Right lobe of liver (tissue), 6 donors: ENCODE measurements at regions not wholly inside any gene's neighbourhood (a gene's known extent, or its start where the extent isn't known, plus 50 kb on each side); places are given as distances from the start of the nearest gene placed in this dataset.
"Not testable (repeated sequence)": the region's sequence is repeated elsewhere in the genome, so short reads cannot be mapped to it uniquely, and the experiment has no call there.

Experiments used
- ATAC-seq, 4 donors: fragments of 200-7000 bp; cut with Tn5 transposase; one replicate each; pipeline ENCODE4 v1.9.1; 2020; ENCODE audit warnings: mild to moderate bottlenecking in 4 of 4, moderate library complexity in 4 of 4
- DNase-seq, 3 donors: peaks; one replicate each; pipeline ENCODE4 v3.0.0-alpha.2; 2020
- H3K27ac ChIP-seq, 3 donors: fragments of 200-600 bp; one replicate each; pipeline ENCODE4 v1.8.0; 2022
- H3K27me3 ChIP-seq, 2 donors: fragments of 200-600 bp; one replicate each; pipeline ENCODE4 v1.8.0; 2022
- H3K36me3 ChIP-seq, 4 donors: fragments of 200-600 bp; sonication (generic) in 1 of 4; one replicate each; pipeline versions ENCODE4 v1.5.1 to v1.8.0; 2017 to 2022; ENCODE audit warnings: control low read depth in 1 of 4
- H3K4me1 ChIP-seq, 4 donors: fragments of 200-600 bp; sonication (generic) in 1 of 4; one replicate each; pipeline versions ENCODE4 v1.5.1 to v1.8.0; 2017 to 2022; ENCODE audit warnings: control low read depth in 1 of 4
- H3K4me3 ChIP-seq, 3 donors: fragments of 200-600 bp; one replicate each; pipeline ENCODE4 v1.8.0; 2022
- H3K9me3 ChIP-seq, 4 donors: fragments of 200-600 bp; sonication (generic) in 1 of 4; one replicate each; pipeline versions ENCODE4 v1.5.1 to v1.8.0; 2017 to 2022; ENCODE audit warnings: control low read depth in 1 of 4
- POLR2A ChIP-seq: fragments of 450-650 bp; IDR thresholded peaks from one replicate; pipeline ENCODE4 v1.6.1; 2017; ENCODE audit warnings: antibody characterized with exemption, mild to moderate bottlenecking
- WGBS: methylation state at CpG from one replicate; pipeline ENCODE4 v1.1.6; 2018; ENCODE audit warnings: low coverage, low lambda C conversion rate; ENCODE audit not compliant: insufficient coverage; ENCODE audit errors: missing lambda C conversion rate; 5-methylcytosine and 5-hydroxymethylcytosine counted together
- intact Hi-C, 2 donors: fragments of 100-400 bp; cut with DNase I; formaldehyde crosslinking; loops; one replicate each; pipeline versions ENCODE4 v1.11.2 to v1.14.1; 2022
- TF ChIP-seq, protein P1 (sequence below), 4 donors: fragments of 200-600 bp in 3 of 4; fragments of 450-650 bp in 1 of 4; IDR thresholded peaks; one replicate each; pipeline versions ENCODE4 v1.5.1 to v1.8.0; 2016 to 2022; ENCODE audit warnings: antibody characterized with exemption in 4 of 4, mild to moderate bottlenecking in 2 of 4
- donor health status: DM: no; HTN: yes; CAD: no.
- donor health status: DM: no; HTN: no; CAD: no.
- donor health status: DM: no; HTN: no; CAD: no.
- donor health status: DM: no; HTN: yes; CAD: no.
- donor health status: DM: no; HTN: yes; CAD: no.

DNA sequence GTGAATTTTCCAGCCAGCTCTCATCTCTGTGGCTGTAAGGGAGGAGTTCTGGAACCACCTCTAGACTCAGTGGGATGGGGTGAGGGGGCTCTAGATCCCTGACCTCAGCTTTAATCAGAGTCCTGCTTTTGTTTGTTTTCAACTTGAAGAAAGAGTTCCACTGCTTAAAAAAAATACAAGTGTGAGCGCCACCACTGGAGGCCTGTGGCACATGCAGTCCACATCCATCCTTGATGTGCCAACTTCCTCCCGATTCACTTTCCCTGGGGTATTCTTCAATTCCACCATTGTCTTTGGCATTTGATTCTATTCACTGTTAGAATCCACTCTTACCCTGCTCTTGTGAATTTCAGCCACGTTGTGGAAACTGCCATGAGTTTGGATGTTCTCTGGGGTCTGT is 62.4 kb upstream of the GJB6 start:
- ATAC-seq (no peak), DNase-seq (no peak)
- intact Hi-C loops: no loop called here
- Histone ChIP-seq H3K36me3 (no peaks in the 10 kb centered on the region), H3K9me3 (no peaks in the 10 kb centered on the region), H3K4me1 (no peaks in the 10 kb centered on the region), H3K4me3 (no peak overlapping the region), H3K27me3 (no peaks in the 10 kb centered on the region), H3K27ac (no peak overlapping the region)
- TF ChIP-seq, protein P1, sequence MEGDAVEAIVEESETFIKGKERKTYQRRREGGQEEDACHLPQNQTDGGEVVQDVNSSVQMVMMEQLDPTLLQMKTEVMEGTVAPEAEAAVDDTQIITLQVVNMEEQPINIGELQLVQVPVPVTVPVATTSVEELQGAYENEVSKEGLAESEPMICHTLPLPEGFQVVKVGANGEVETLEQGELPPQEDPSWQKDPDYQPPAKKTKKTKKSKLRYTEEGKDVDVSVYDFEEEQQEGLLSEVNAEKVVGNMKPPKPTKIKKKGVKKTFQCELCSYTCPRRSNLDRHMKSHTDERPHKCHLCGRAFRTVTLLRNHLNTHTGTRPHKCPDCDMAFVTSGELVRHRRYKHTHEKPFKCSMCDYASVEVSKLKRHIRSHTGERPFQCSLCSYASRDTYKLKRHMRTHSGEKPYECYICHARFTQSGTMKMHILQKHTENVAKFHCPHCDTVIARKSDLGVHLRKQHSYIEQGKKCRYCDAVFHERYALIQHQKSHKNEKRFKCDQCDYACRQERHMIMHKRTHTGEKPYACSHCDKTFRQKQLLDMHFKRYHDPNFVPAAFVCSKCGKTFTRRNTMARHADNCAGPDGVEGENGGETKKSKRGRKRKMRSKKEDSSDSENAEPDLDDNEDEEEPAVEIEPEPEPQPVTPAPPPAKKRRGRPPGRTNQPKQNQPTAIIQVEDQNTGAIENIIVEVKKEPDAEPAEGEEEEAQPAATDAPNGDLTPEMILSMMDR (IDR thresholded peaks at IDR 0.05): no peak
- no peak for TF ChIP-seq POLR2A
- 65% methylated on average over 2 of the region's 3 CpGs for WGBS

DNA sequence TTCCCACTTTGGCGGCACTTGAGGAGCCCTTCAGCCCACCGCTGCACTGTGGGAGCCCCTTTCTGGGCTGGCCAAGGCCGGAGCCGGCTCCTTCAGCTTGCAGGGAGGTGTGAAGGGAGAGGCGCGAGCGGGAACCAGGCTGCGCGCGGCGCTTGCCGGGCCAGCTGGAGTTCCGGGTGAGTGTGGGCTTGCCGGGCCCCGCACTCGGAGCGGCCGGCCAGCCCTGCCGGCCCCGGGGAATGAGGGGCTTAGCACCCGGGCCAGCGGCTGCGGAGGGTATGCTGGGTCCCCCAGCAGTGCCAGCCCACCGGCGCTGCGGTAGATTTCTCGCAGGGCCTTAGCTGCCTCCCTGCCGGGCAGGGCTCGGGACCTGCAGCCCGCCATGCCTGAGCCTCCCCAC is 60.2 kb upstream of the GJB6 start:
- H3K4me3 ChIP-seq, intact Hi-C loops, H3K36me3 ChIP-seq, H3K9me3 ChIP-seq, DNase-seq, H3K27me3 ChIP-seq, ATAC-seq, H3K4me1 ChIP-seq, H3K27ac ChIP-seq: not testable (repeated sequence)
- 100% methylated on average over 3 of the region's 30 CpGs for WGBS

GRCh38 chr13:20291675-20292074 is 59.6 kb upstream of the GJB6 start:
- no peak overlapping the region for H3K27ac ChIP-seq
- no peaks in the 10 kb centered on the region for H3K9me3 ChIP-seq
- no peaks in the 10 kb centered on the region for H3K36me3 ChIP-seq
- no peaks in the 10 kb centered on the region for H3K27me3 ChIP-seq
- WGBS: 72% methylated on average over 5 of the region's 5 CpGs
- peaks cover 0 to 5% (median 0%) of the 10 kb centered on the region in 4 donors for H3K4me1 ChIP-seq
- no peak for DNase-seq
- intact Hi-C loops: no loop called here
- TF ChIP-seq, protein P1 (IDR thresholded peaks at IDR 0.05): no peak
- no peak for TF ChIP-seq POLR2A
- ATAC-seq: no peak
- no peak overlapping the region for H3K4me3 ChIP-seq

DNA sequence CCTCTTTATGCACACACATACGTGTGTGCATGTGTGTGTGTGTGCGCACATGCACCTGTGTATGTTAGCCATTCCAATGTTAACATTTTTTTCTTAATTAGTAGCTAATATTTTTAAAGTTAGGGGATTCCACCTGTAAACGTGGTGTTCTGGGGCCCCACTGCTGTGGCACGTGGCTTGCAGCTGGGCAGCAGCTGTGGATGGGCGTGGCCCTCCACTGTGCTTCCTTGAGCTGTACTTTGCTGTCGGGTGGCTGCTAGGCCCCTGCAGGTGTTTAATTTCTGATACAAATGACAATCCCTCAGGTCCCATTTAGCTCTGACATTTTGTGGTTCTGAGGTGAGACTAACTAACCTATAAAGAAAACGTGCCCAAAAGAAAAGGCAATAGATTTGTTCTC is 58.9 kb upstream of the GJB6 start:
- intact Hi-C loops: no loop called here
- no peak overlapping the region for H3K27ac ChIP-seq
- H3K27me3 ChIP-seq: no peaks in the 10 kb centered on the region
- no peaks in the 10 kb centered on the region for H3K36me3 ChIP-seq
- no peak for TF ChIP-seq POLR2A
- TF ChIP-seq, protein P1 (IDR thresholded peaks at IDR 0.05): no peak
- H3K4me1 ChIP-seq: peaks cover 0 to 5% (median 0%) of the 10 kb centered on the region in 4 donors
- 79% methylated on average over 7 of the region's 7 CpGs for WGBS
- no peak overlapping the region for H3K4me3 ChIP-seq
- DNase-seq: no peak
- no peaks in the 10 kb centered on the region for H3K9me3 ChIP-seq
- ATAC-seq: no peak

- WGBS: 50% methylated on average over 1 of the region's 1 CpG
- intact Hi-C loops: no loop called here
- Histone ChIP-seq H3K4me3 (no peak overlapping the region), H3K27ac (no peak overlapping the region), H3K4me1 (peaks cover 0 to 5% (median 0%) of the 10 kb centered on the region in 4 donors), H3K9me3 (peaks cover 0 to 4% (median 0%) of the 10 kb centered on the region in 4 donors), H3K27me3 (no peaks in the 10 kb centered on the region), H3K36me3 (no peaks in the 10 kb centered on the region)
- ATAC-seq: no peak
- no peak for DNase-seq
- no peak for TF ChIP-seq POLR2A
- TF ChIP-seq, protein P1 (IDR thresholded peaks at IDR 0.05): no peak
Measured at GRCh38 chr13:20288561-20288960, 56.4 kb upstream of the GJB6 start.
